GM04504 (cell line): ENCODE measurements at regions not wholly inside any gene's neighbourhood (a gene's known extent, or its start where the extent isn't known, plus 50 kb on each side); places are given as distances from the start of the nearest gene placed in this dataset.
A peak's percentile ranks its signal among the peaks of the same experiment; 100 is the strongest.

ENCODE experiments used
- DNase-seq: peaks from one replicate; pipeline ENCODE4 v3.0.0-alpha.2; 2012; ENCODE audit warnings: low read depth

DNA sequence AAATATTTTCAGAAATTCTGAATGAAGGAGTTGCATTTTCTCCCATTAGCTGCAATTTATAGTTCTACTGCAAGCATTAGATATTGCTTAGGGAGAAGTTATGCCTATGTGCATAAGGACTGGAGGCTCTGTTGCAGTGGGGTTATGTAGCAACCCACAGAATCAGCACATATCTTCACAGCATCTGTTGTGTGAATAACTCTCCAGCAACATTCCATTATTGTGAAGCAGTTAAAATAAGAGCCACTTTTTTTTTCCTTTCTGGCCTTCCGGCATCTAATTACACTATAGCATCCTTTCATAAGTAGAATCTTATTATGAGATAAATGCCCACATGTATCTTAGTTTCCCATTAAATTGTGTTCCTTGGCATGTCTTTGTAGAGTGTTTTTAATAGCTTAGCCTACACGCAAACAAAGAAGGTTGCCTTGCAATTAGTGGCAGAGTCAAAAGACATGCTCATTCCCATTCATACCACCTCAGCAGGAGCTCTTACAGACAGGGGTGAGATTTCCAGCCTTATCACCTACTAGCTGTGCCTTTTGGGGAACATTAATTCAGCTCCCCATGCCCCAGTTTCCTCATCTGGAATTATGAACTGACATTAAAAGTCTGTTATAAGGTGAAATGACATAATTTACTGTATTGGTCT lies 596.0 kb upstream of the GOT2 start:
- DNase-seq = peak; percentile 8

- no peak for DNase-seq
Measured at GRCh38 chr16:59328961-59329360, 594.8 kb upstream of the GOT2 start.

- DNase-seq = no peak
Measured at GRCh38 chr16:59327894-59328293, 593.8 kb upstream of the GOT2 start.

- no peak for DNase-seq
Measured at GRCh38 chr16:59326955-59327354, 592.8 kb upstream of the GOT2 start.

DNA sequence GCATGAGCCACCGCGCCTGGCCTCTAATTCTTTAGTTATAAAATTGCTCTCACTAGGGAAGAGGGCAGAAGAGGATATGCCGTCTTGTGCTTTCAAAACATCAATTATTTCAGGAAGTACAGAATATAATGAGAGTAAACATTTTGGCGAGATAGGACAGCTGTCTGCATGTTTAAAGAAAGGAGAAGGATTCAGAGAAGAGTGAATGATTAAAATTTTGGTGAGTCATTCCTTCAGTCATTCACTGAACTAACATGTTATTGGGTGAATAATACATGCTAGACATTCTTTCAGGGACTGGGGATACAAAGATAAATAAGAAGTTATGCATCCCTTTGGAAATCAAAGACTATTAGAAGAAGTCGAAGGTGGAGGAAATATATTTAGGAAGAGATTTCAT lies 590.3 kb upstream of the GOT2 start:
- no peak for DNase-seq

DNA sequence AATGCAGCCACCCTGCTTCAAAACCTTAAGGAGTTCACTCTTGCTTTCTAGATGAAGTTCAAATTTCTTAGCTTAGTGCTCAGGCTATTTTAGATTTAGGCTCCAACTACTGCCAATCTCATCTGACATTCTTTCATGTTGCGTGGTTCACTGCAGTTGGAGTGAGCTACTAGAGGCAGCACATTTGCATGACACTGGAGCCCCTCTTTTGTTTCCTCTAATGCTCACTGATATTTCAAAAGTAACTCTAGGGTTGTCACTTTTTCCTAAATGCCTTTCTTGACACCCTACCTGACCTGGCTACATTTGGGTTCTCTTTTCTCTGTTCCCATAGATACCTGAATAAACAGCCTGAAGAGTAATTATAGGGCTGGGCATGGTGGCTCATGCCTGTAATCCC lies 586.5 kb upstream of the GOT2 start:
- no peak for DNase-seq

DNA sequence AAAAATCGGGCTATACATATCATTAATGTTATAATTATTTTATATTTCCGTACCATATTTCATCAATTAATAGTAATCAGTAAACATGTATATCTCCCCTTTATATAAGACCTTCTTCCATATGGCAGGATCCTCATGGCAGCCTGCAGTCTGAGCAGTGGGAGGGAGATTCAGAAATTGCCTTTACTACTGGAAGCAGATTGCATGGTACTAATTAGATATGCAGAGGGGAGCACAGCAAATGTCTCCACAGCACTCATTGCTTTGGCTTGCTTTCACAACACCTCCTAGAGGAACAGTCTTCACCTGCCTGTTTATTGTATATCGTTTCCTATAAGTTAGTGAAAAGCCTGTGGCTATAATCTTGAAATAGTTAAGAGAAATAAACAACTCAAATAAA lies 585.8 kb upstream of the GOT2 start:
- DNase-seq = no peak

- no peak for DNase-seq
Measured at GRCh38 chr16:59305850-59306249, 571.7 kb upstream of the GOT2 start.

- DNase-seq = no peak
Measured at GRCh38 chr16:59296888-59297287, 562.8 kb upstream of the GOT2 start.

- no peak for DNase-seq
Measured at GRCh38 chr16:59295993-59296736, 562.0 kb upstream of the GOT2 start.

DNA sequence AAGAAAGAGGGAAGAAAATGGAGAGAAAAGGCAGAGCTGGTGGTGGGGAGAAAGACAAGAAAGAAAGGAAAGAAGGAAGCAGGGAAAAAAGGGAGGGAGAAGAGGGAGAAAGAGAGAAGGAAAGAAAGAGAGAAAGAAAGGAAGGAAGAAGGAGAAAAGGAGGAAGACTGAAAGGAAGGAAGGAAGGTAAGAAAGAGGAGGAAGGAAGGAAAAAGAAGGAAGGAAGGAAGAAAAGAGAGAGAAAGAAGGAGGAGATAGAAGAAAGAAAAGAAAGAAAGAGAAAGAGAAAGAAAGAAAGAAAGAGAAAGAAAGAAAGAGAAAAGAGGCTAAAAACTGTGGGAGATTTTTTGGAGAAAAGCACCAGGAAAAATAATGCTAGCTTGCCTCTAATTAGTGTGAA lies 561.4 kb upstream of the GOT2 start:
- DNase-seq = no peak

- no peak for DNase-seq
Measured at GRCh38 chr16:59290718-59291117, 556.6 kb upstream of the GOT2 start.

- no peak for DNase-seq
Measured at GRCh38 chr16:59289151-59289550, 555.0 kb upstream of the GOT2 start.

DNA sequence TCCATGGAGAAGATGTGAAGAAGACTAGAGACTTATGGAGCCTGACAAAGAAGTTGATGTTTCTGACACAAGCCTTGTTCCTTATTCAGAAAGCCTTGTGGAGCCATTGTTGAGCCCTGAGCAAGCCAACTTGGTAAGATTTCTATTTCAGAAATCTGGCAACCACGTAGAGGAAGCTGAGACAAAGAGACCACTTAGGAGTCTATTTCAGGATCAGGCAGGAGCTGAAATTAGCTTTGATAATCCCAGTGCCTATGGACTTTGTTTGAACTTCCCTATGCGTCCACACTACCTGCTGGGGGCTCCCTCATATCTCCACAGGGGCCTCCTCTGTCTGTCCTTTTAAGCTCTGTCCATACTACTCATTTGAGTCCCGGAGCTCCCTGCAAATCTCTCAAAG lies 540.0 kb upstream of the GOT2 start:
- DNase-seq = no peak

- DNase-seq = no peak
Measured at GRCh38 chr16:59263955-59264354, 529.8 kb upstream of the GOT2 start.

GRCh38 chr16:59260892-59261291 lies 526.8 kb upstream of the GOT2 start:
- DNase-seq = no peak

DNA sequence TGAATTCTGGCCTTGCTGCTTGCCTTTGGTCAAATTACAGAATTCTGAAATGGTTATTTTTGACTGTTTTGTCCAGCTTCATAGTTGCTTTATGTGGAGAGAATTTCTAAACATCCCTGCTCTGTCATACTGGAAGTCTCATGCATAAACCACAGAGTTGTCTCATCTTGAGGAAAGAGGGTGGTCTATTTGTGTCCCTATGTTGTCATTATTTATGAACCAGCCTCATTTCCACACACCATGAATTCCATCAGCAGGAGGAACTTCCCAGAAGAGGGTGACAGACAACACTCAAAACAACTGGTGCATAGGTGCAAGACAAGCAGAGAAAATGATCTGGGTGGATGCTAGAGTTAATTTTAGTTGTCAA lies 525.8 kb upstream of the GOT2 start:
- no peak for DNase-seq

DNA sequence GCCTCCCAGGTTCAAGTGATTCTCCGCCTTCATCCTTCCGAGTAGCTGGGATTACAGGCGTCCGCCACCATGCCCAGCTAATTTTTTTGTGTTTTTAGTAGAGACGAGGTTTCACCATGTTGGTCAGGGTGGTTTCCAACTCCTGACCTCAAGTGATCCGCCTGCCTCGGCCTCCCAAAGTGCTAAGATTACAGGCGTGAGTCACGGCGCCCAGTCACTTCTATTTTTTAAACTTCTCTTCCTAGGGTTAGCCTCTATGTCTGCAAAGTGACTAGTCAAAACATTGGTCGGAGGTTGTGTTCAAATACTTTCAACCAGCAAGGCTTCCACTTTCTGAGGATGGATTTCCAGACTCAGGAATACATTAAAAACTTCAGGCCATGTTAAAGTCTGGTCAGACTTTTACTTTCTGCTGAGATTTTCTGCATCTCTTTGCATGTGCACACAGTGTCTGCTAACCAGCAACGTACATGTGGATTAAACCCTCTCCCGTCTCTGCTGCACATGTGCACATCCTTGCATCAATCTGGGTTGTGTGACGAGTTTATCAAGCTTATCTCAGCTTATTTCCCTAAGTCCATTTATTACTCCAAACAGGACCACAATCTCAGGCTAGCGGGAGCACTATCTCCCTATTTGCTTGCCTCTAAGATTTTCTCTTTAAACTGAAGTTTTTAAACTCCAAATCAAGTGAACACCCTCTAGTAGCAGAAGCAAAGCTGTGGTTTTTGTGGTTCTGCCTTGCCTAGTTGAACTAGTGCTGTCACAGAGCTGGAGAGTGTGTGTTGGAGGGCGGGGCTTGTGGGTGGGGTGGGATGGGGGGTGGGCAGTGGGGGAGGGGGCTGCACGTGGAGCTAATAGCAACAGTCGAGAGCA lies 525.2 kb upstream of the GOT2 start:
- DNase-seq = no peak

DNA sequence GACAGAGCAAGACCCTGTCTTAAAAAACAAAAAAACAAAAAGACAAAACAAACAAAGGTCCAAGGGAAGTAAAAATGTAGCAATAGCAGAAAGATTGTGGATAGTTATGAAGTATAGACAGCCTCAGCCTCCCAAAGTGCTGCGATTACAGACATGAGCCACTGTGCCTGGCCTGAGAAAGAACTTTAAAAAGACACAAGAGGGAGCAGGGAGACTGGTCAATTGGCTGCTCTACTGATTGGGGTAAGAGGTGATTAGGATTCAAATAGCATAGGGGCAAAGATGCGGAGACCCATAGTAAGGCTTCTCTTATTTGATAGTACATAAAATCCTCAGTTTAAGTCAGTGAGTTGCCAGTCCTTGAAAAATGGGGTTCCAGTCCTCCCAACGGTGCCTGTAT lies 518.2 kb upstream of the GOT2 start:
- no peak for DNase-seq

DNA sequence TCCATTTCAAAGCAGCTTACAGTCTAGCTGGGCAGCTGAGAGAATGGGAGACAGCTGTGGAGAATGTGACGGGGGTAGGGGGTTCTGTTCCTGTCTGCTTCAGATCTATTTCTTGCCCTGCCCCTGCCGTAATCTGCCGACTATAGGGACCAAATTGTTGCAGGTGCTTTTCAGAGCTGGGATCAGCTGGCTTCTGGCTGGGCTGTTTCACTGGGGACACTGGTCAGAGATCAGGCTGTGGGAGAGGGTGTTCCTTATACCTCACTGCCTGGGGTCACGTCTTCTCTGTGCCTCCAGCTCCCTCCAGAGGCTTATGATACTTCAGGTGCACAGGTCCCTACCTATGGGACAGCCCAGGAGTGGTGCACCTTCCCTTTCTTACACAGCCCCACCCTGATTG lies 514.9 kb upstream of the GOT2 start:
- no peak for DNase-seq

GRCh38 chr16:59242556-59242955 lies 508.4 kb upstream of the GOT2 start:
- DNase-seq = no peak

DNA sequence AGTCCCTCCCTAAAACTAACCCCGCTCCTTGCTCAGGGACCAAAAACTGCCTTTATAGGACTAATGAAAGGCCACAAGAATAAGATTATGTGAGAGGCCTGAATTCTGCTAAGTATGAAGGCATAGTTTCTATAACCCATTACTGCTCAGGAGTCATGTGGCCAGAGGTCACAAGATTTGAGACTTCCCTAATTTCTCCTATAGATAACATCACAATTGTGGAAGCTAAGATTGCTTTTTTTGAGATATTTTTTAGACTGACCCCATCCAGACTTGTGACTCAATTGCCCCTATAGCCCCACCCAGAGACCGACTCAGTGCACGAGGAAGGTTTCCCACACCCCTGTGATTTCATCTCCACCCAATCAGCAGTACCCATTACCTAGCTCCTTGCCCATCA lies 504.1 kb upstream of the GOT2 start:
- no peak for DNase-seq

- DNase-seq = no peak
Measured at GRCh38 chr16:59236804-59237458, 502.8 kb upstream of the GOT2 start.
